ENCODE measurements at regions not wholly inside any gene's neighbourhood (a gene's known extent, or its start where the extent isn't known, plus 50 kb on each side); places are given as distances from the start of the nearest gene placed in this dataset.
A peak's percentile ranks its signal among the peaks of the same experiment; 100 is the strongest.

GRCh38 chr3:110165370-110165743 is 828.0 kb upstream of the DPPA4 start:
- no peaks in the 10 kb centered on the region for H4K20me1 ChIP-seq (ENCODE audit: low read length)
- peak overlapping the region; percentile 7 for H3K4me2 ChIP-seq (ENCODE audit: low read length)
- H3K27me3 ChIP-seq (ENCODE audit: low read length) = no peaks in the 10 kb centered on the region
- H3K36me3 ChIP-seq (ENCODE audit: low read depth, low read length) = no peaks in the 10 kb centered on the region
- H3K79me2 ChIP-seq (ENCODE audit: low read length) = no peaks in the 10 kb centered on the region
- no peaks in the 10 kb centered on the region for H3K4me1 ChIP-seq (ENCODE audit: insufficient read depth, low read length)
- ChIA-PET CTCF (interaction anchor here (0.7 kb wide), 1 partner anchor 11 kb away, joined by 8 read pairs; no protein-coding TSS in a partner anchor), POLR2A (ENCODE audit: unreplicated experiment) (no interaction called here)
- no TSS peak for BruUV-seq (replicated peaks)
- H3K4me3 ChIP-seq (ENCODE audit: low read length) = no peak overlapping the region
- ATAC-seq (peak; percentile 97), DNase-seq (peak; percentile 33)
- peak overlapping the region; percentile 55 for H2AFZ ChIP-seq (ENCODE audit: low read length)
- TF ChIP-seq EZH2phosphoT487 (IDR thresholded peaks at IDR 0.05; ENCODE audit: borderline replicate concordance, low read length) = no peak
- TF ChIP-seq CTCF (conservative IDR thresholded peaks at IDR 0.05; ENCODE audit: low read depth, low read length) = no peak
- no peak for TF ChIP-seq EZH2 (IDR thresholded peaks at IDR 0.05; ENCODE audit: low read length, unreplicated experiment)
- no peaks in the 10 kb centered on the region for H3K9me2 ChIP-seq (replicated peaks; ENCODE audit: low read length)
- 0 out of 2 replicates have a peak overlapping the region, but pooled peaks have one; percentile 4 for H3K27ac ChIP-seq (ENCODE audit: low read length)
- intact Hi-C loops (cut with micrococcal nuclease) = loop anchor here (10.0 kb wide), 1 partner anchor 431 kb away; no protein-coding TSS in a partner anchor
- H3K9ac ChIP-seq (ENCODE audit: low read length) = no peak overlapping the region
- H3K9me3 ChIP-seq (ENCODE audit: low read length) = no peaks in the 10 kb centered on the region
- no peaks in the 10 kb centered on the region for H3F3A ChIP-seq (ENCODE audit: low read length, unreplicated experiment)

GRCh38 chr3:110165753-110166152 is 828.4 kb upstream of the DPPA4 start:
- Histone ChIP-seq H3K79me2 (ENCODE audit: low read length) (no peaks in the 10 kb centered on the region), H3K9me2 (replicated peaks; ENCODE audit: low read length) (no peaks in the 10 kb centered on the region), H3K9me3 (ENCODE audit: low read length) (no peaks in the 10 kb centered on the region), H3K4me3 (ENCODE audit: low read length) (no peak overlapping the region), H3K27me3 (ENCODE audit: low read length) (no peaks in the 10 kb centered on the region), H4K20me1 (ENCODE audit: low read length) (no peaks in the 10 kb centered on the region), H2AFZ (ENCODE audit: low read length) (peak overlapping the region; percentile 55; the same call in 1 of the 2 replicates), H3K4me2 (ENCODE audit: low read length) (peak overlapping the region; percentile 7), H3K9ac (ENCODE audit: low read length) (no peak overlapping the region), H3K4me1 (ENCODE audit: insufficient read depth, low read length) (no peaks in the 10 kb centered on the region), H3K27ac (ENCODE audit: low read length) (no peak overlapping the region), H3K36me3 (ENCODE audit: low read depth, low read length) (no peaks in the 10 kb centered on the region), H3F3A (ENCODE audit: low read length, unreplicated experiment) (no peaks in the 10 kb centered on the region)
- no peak for TF ChIP-seq CTCF (conservative IDR thresholded peaks at IDR 0.05; ENCODE audit: low read depth, low read length)
- no peak for TF ChIP-seq EZH2 (IDR thresholded peaks at IDR 0.05; ENCODE audit: low read length, unreplicated experiment)
- TF ChIP-seq EZH2phosphoT487 (IDR thresholded peaks at IDR 0.05; ENCODE audit: borderline replicate concordance, low read length) = no peak
- ChIA-PET POLR2A (ENCODE audit: unreplicated experiment) (no interaction called here), CTCF (interaction anchor here (0.7 kb wide), 1 partner anchor 11 kb away, joined by 8 read pairs; no protein-coding TSS in a partner anchor)
- DNase-seq (no peak), ATAC-seq (peak; percentile 20; the same call in 1 of the 2 replicates)
- BruUV-seq (replicated peaks) = no TSS peak
- intact Hi-C loops (cut with micrococcal nuclease) = loop anchor here (10.0 kb wide), 1 partner anchor 431 kb away; no protein-coding TSS in a partner anchor

GRCh38 chr3:110166791-110167190 is 829.4 kb upstream of the DPPA4 start:
- Histone ChIP-seq H3K36me3 (ENCODE audit: low read depth, low read length) (no peaks in the 10 kb centered on the region), H2AFZ (ENCODE audit: low read length) (no peak overlapping the region), H3K9me3 (ENCODE audit: low read length) (no peaks in the 10 kb centered on the region), H3K4me2 (ENCODE audit: low read length) (no peak overlapping the region), H3K27me3 (ENCODE audit: low read length) (no peaks in the 10 kb centered on the region), H3K79me2 (ENCODE audit: low read length) (no peaks in the 10 kb centered on the region), H3K4me1 (ENCODE audit: insufficient read depth, low read length) (no peaks in the 10 kb centered on the region), H3K9me2 (replicated peaks; ENCODE audit: low read length) (no peaks in the 10 kb centered on the region), H4K20me1 (ENCODE audit: low read length) (no peaks in the 10 kb centered on the region), H3K9ac (ENCODE audit: low read length) (no peak overlapping the region), H3K4me3 (ENCODE audit: low read length) (no peak overlapping the region), H3F3A (ENCODE audit: low read length, unreplicated experiment) (no peaks in the 10 kb centered on the region), H3K27ac (ENCODE audit: low read length) (no peak overlapping the region)
- BruUV-seq (replicated peaks) = no TSS peak
- POLR2A ChIA-PET (ENCODE audit: unreplicated experiment) = no interaction called here
- intact Hi-C loops (cut with micrococcal nuclease) = loop anchor here (10.0 kb wide), 1 partner anchor 432 kb away; no protein-coding TSS in a partner anchor
- ATAC-seq (no peak), DNase-seq (no peak)
- TF ChIP-seq EZH2phosphoT487 (IDR thresholded peaks at IDR 0.05; ENCODE audit: borderline replicate concordance, low read length) = no peak
- CTCF ChIA-PET = no interaction called here

All from PC-3 (cell line).